GM18868 (cell line): ENCODE measurements at regions not wholly inside any gene's neighbourhood (a gene's known extent, or its start where the extent isn't known, plus 50 kb on each side); places are given as distances from the start of the nearest gene placed in this dataset.
"Not testable (repeated sequence)": the region's sequence is repeated elsewhere in the genome, so short reads cannot be mapped to it uniquely, and the experiment has no call there.

Experiments
- ATAC-seq: cut with Tn5 transposase; IDR thresholded peaks from one replicate; pipeline ENCODE4 v1.9.1; 2021; ENCODE audit warnings: mild to moderate bottlenecking, moderate library complexity; ENCODE audit not compliant: unreplicated experiment

GRCh38 chr10:63003816-63004453, 129.2 kb upstream of the NRBF2 start:
- ATAC-seq: no peak

DNA sequence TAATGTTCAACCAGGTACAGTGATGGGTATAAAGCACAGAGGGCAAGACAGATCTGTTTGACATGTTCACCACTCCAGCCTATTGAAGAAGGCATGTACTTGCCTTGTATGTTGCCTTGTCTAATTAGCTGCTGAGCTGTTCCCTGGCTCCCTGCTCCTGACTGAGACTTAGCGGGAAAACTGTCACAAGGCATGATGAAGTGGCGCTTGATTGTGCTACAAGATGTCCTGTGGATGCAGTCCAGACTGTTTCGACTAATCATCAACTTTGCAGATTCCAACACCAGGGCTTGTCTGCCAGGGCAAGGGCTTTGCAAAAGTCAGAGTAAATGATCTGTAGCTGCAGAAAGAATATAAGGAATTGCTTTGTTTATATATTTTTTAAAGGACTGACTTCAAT, 136.2 kb upstream of the NRBF2 start:
- ATAC-seq: no peak

DNA sequence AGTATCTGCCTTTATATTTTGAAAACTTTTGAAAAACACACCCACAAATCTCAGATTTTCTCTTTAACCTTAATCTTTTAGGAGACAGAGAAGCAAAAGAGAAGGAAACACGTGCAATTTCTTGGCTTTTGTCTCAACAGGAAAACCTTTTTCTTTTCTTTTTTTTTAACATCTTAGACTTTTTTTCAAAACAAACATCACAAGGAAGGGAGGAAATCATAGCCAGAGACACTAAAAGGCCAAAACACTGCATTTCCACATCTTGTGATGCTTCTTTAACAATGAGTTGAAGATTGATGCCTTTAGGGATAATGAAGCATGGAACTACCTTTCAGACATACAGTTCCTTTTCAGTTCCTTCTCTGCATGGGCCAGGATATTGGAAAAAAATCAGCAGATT, 136.6 kb upstream of the NRBF2 start:
- no peak for ATAC-seq

DNA sequence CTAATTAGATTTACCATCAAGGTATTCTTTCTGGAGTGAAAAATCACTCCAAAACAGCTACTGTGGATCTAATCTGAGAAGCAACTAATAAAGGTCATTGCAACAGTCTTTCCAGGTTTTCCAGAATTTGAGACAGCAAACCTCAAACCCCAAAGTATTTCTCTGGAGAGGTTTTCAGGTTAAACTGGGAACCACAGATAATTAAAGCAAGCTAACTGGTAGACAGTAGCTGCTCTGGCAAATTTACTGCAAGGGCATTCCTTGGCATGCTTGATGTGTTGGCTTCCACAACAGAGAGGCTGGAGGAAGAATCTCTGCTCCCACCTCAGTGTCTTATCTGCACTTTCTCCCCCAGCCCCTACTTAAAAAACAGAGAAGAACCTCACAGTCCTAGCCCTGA, 140.0 kb upstream of the NRBF2 start:
- ATAC-seq: no peak

- ATAC-seq: peak; percentile 90
Observed at GRCh38 chr10:62992145-62992721, 140.9 kb upstream of the NRBF2 start.

- ATAC-seq: no peak
Observed at GRCh38 chr10:62990126-62990525, 143.0 kb upstream of the NRBF2 start.

- no peak for ATAC-seq
Observed at GRCh38 chr10:62985807-62986600, 147.1 kb upstream of the NRBF2 start.

- ATAC-seq: no peak
Observed at GRCh38 chr10:62981096-62981495, 152.0 kb upstream of the NRBF2 start.

- ATAC-seq: no peak
Observed at GRCh38 chr10:62980687-62981086, 152.4 kb upstream of the NRBF2 start.

DNA sequence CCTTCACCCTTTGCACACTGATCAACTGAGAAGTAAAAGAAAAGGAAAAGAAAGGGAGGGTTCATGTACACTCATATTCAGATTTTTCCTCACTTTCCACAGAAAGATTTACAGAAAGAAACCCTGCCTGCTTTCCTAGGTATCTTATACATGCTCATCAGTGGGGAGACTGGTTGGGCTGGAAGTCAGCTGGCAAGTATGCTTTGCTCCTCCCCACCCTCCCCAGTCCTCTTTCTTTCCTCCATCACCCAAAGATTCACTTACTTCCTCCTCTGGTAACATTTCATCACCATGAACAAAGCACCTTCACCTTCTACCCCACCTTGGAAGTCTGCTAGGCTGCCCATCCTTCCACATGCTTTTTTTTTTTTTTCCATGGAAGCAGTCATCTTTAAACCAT, 153.2 kb upstream of the NRBF2 start:
- no peak for ATAC-seq

DNA sequence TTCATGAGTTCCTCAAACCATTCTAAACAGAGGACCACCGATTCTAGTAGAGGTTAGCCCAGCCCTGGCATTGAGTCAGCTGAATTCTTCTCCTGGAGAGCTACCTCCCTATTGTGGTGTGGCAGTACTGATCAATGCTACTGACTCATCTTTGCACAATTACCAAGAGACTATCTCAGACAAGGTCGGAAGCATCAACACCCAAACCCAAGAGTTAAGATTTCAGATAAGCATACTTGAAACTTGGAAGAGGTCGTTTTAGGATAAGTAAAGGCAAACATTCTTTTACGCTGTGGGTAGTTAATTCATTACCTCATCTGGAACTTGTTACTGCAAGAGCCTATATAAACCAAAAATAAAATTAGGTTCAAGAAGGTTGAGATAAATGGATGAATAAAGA, 154.6 kb upstream of the NRBF2 start:
- ATAC-seq: no peak

- not testable (repeated sequence) for ATAC-seq
Observed at GRCh38 chr10:62974795-62975194, 158.3 kb upstream of the NRBF2 start.

- ATAC-seq: no peak
Observed at GRCh38 chr10:62972103-62972502, 155.9 kb upstream of the EGR2 start.

DNA sequence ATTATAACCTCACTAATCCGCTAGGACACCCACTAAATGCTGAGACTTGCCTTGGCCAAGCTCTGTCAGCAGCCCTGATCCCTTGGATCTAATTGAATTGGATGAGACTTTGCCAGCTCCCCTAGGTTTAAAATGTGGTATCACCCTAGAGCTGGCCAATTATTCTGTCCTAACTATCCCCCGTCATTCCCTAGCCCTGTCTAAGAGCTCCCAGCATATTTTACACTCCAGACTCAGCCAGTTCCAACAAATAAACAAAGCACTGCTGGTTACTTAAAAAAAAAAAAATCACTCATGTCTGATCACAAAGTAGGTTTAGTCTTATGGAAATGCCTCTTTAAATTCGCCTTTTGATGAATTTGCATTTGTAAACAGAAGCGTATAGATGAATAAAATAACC, 147.9 kb upstream of the EGR2 start:
- ATAC-seq: no peak

- no peak for ATAC-seq
Observed at GRCh38 chr10:62961951-62962523, 145.9 kb upstream of the EGR2 start.

GRCh38 chr10:62960416-62960815, 144.2 kb upstream of the EGR2 start:
- no peak for ATAC-seq

DNA sequence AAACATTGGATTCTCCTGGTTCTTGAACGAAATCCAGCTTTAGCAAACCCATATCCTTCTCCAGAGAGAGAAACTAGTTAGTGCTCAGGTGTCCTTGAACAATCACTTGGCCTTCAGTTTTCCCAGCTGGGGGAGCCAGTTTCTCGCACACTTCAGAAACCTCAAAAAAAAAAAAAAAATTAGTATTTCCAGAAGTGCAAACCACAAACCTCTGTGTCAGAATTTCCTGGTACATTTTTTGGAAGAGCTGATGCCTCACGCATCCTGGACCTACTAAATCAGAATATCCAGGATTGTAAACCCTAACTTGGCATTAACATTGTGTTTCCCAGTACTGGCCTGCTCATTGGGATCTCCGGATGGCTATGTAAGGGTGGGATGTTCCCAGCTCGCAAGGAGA, 143.4 kb upstream of the EGR2 start:
- ATAC-seq: no peak

DNA sequence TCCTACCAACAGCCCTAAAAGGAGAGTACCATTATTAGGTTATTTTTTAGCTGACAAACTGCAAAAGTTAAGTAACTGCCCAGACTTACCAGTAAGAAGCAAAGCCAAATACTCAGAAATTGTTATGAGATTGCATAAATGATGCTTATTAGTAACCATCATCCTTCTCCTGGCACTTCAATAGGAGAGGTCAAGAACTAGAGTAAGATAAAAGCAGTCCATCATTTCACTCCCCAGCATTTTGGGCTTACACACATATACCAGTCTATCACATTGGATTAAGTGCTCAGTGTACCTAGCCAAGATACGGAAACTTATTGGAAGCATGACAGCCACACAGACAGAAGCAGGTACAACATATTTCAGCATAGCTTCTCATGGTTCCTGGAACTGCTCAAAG, 142.8 kb upstream of the EGR2 start:
- ATAC-seq: no peak

GRCh38 chr10:62946278-62946677, 130.1 kb upstream of the EGR2 start:
- no peak for ATAC-seq

- no peak for ATAC-seq
Observed at GRCh38 chr10:62939698-62940097, 123.5 kb upstream of the EGR2 start.

- ATAC-seq: no peak
Observed at GRCh38 chr10:62938672-62939071, 122.5 kb upstream of the EGR2 start.

- ATAC-seq: no peak
Observed at GRCh38 chr10:62937674-62938073, 121.5 kb upstream of the EGR2 start.
